A549 (cell line): ENCODE measurements at regions not wholly inside any gene's neighbourhood (a gene's known extent, or its start where the extent isn't known, plus 50 kb on each side); places are given as distances from the start of the nearest gene placed in this dataset.
"Not testable (repeated sequence)": the region's sequence is repeated elsewhere in the genome, so short reads cannot be mapped to it uniquely, and the experiment has no call there.

Experiments
- ATAC-seq, 2 experiments: fragments of 200-7000 bp in 1 of 2; fragments of >200 bp in 1 of 2; cut with Nextera tagmentation in 1 of 2; cut with Tn5 transposase in 1 of 2; 3 replicates each; pipeline versions ENCODE4 v1.8.0 to v1.9.1; 2018 to 2020; ENCODE audit warnings: mild to moderate bottlenecking in 1 of 2, moderate library complexity in 1 of 2
- CTCF ChIA-PET: fragments of 300-600 bp; sonication (Branson Sonifier 250); formaldehyde crosslinking; extraction: SDS; loops from one replicate; lab custom pipeline; 2021; ENCODE audit warnings: antibody characterized with exemption, inconsistent platforms; lab: Yijun Ruan, JAX
- POLR2A ChIA-PET: fragments of 350-600 bp; formaldehyde crosslinking; extraction: SDS; loops from one replicate; lab custom pipeline; 2021; ENCODE audit warnings: antibody characterized with exemption, inconsistent platforms; lab: Yijun Ruan, JAX
- DNase-seq, 2 experiments: peaks; one replicate each; pipeline versions ENCODE4 v3.0.0 to v3.0.0-alpha.2; 2011 to 2016; ENCODE audit warnings: low read depth in 1 of 2, low spot score in 1 of 2
- FAIRE-seq: peaks from 2 replicates; lab custom pipeline; 2011; peaks lifted over from hg19 to GRCh38; lab: Jason Lieb, UNC
- H3K27ac ChIP-seq, 2 experiments: fragments of >200 bp; sonication (Bioruptor Twin); formaldehyde crosslinking; 3 replicates each; pipeline ENCODE4 v1.5.1; 2016 to 2017
- H3K4me1 ChIP-seq: fragments of >200 bp; sonication (Bioruptor Twin); formaldehyde crosslinking; 3 replicates; pipeline ENCODE4 v1.6.1; 2016
- H3K4me2 ChIP-seq: fragments of >200 bp; sonication (Bioruptor Twin); formaldehyde crosslinking; 3 replicates; pipeline ENCODE4 v1.6.1; 2016
- H3K4me3 ChIP-seq: fragments of >200 bp; sonication (Bioruptor Twin); formaldehyde crosslinking; 3 replicates; pipeline ENCODE4 v1.5.1; 2016
- H3K9me3 ChIP-seq: fragments of >200 bp; sonication (Bioruptor Twin); formaldehyde crosslinking; 3 replicates; pipeline ENCODE4 v1.6.1; 2016
- EP300 ChIP-seq, 2 experiments: fragments of >200 bp; sonication (Bioruptor Twin); formaldehyde crosslinking; IDR thresholded peaks; 2 replicates in 1 of 2; 3 replicates in 1 of 2; pipeline ENCODE4 v1.6.1; 2016 to 2017
- HOXB13 ChIP-seq: fragments of 250-450 bp; sonication (Bioruptor Pico); IDR thresholded peaks from 2 replicates; pipeline ENCODE4 v1.5.0; 2020; ENCODE audit warnings: low read depth, mild to moderate bottlenecking, moderate library complexity
- KDM1A ChIP-seq: fragments of 200-600 bp; sonication (generic); IDR thresholded peaks from 2 replicates; pipeline ENCODE4 v1.6.1; 2016; ENCODE audit warnings: low read depth, mild to moderate bottlenecking
- KDM5A ChIP-seq: fragments of 200-600 bp; sonication (generic); IDR thresholded peaks from 2 replicates; pipeline ENCODE4 v1.6.1; 2016; ENCODE audit warnings: antibody characterized with exemption, mild to moderate bottlenecking
- MAFK ChIP-seq: fragments of 450-650 bp; IDR thresholded peaks from 2 replicates; pipeline ENCODE4 v1.6.1; 2014; ENCODE audit not compliant: partially characterized antibody
- MAX ChIP-seq: IDR thresholded peaks from 2 replicates; pipeline ENCODE4 v1.6.1; 2012
- RAD21 ChIP-seq, 2 experiments: fragments of >200 bp in 1 of 2; sonication (Bioruptor Twin) in 1 of 2; formaldehyde crosslinking in 1 of 2; IDR thresholded peaks in 1 of 2; conservative IDR thresholded peaks in 1 of 2; 2 replicates in 1 of 2; 3 replicates in 1 of 2; pipeline ENCODE4 v1.6.1; 2012 to 2018; ENCODE audit warnings: inconsistent platforms in 1 of 2
- SMC3 ChIP-seq: fragments of >200 bp; sonication (Bioruptor Twin); formaldehyde crosslinking; IDR thresholded peaks from 3 replicates; pipeline ENCODE4 v1.6.1; 2018; ENCODE audit warnings: inconsistent platforms
- TP53 ChIP-seq: fragments of 250-450 bp; sonication (Bioruptor Pico); IDR thresholded peaks from 2 replicates; pipeline ENCODE4 v1.5.0; 2021; ENCODE audit warnings: mild to moderate bottlenecking, moderate library complexity
- ZC3H11A ChIP-seq: fragments of 450-650 bp; IDR thresholded peaks from 2 replicates; pipeline ENCODE4 v1.6.1; 2014; ENCODE audit warnings: antibody characterized with exemption, mild to moderate bottlenecking
- ZFP36 ChIP-seq: fragments of 450-650 bp; IDR thresholded peaks from 2 replicates; pipeline ENCODE4 v1.6.1; 2014; ENCODE audit warnings: borderline replicate concordance; ENCODE audit not compliant: partially characterized antibody
- WGBS: methylation state at CpG from one replicate; pipeline ENCODE4 v1.1.6; 2017; ENCODE audit errors: missing lambda C conversion rate; 5-methylcytosine and 5-hydroxymethylcytosine counted together
- TF ChIP-seq, protein P1 (sequence below): fragments of 250-450 bp; sonication (Bioruptor Pico); IDR thresholded peaks from 2 replicates; pipeline ENCODE4 v1.5.0; 2020; ENCODE audit warnings: low read depth, mild to moderate bottlenecking, moderate library complexity
- TF ChIP-seq, protein P2 (sequence below): fragments of 450-650 bp; IDR thresholded peaks from 2 replicates; pipeline ENCODE4 v1.6.1; 2014; ENCODE audit warnings: antibody characterized with exemption
- TF ChIP-seq, protein P3 (sequence below): fragments of >200 bp; sonication (Bioruptor Twin); formaldehyde crosslinking; IDR thresholded peaks from 3 replicates; pipeline ENCODE4 v1.5.1; 2016

- H3K4me3 ChIP-seq, DNase-seq, H3K27ac ChIP-seq, POLR2A ChIA-PET, FAIRE-seq, ATAC-seq, H3K4me1 ChIP-seq, H3K4me2 ChIP-seq, H3K9me3 ChIP-seq: not testable (repeated sequence)
- peak; percentile 9 for TF ChIP-seq MAFK
- CTCF ChIA-PET = interaction anchor here (0.6 to 3.9 kb wide), 28 partner anchors 8 to 376 kb away, joined by 3 to 63 read pairs (median 6); no protein-coding TSS in a partner anchor
- WGBS = 68% methylated on average over 12 of the region's 12 CpGs
Observed at GRCh38 chr11:33986597-33987501, 64.7 kb upstream of the CAPRIN1 start.

DNA sequence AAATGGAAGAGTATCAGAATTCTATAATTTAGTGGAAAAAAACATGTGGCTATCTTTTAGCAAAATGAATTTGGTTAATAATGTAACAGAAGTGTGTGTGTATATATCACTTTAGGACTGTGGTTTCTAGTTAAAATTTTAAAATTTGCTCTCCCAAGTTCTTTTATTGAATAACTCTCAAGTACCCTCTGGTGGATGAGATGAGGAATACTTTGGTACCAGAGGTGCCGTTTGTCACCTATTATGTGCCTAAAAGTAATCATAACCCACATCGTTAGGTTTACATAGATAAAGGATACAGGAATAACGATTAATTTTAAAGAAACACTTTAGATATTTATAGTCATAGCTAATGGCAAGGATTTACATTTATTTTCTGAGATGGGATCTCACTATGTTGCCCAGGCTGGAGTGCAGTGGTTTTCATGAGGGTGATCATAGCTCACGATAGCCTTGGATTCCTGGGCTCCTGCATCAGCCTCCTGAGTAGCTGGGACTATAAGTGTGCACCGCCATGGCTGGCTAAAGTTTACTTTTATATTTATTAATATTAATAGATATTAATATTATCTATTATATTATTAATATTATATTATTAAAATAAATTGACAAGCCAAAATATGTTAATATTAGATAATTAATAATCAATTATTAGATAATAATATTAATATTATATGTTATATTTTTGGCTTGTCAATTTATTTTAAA lies 66.7 kb upstream of the CAPRIN1 start:
- DNase-seq = no peak
- no peak for ATAC-seq
- CTCF ChIA-PET = interaction anchor here (0.7 to 1.3 kb wide), 2 partner anchors 127 to 132 kb away, joined by 3 to 4 read pairs; no protein-coding TSS in a partner anchor
- Histone ChIP-seq H3K9me3 (no peaks in the 10 kb centered on the region), H3K4me1 (no peaks in the 10 kb centered on the region), H3K4me3 (no peak overlapping the region), H3K4me2 (no peak overlapping the region), H3K27ac (no peak overlapping the region)
- 51% methylated on average over 5 of the region's 5 CpGs for whole genome bisulfite sequencing
- FAIRE-seq = no peak
- TF ChIP-seq TP53 (CRISPR knock-in tag) (no peak), EP300 (IDR thresholded peaks at IDR 0.05) (no peak), RAD21 (conservative IDR thresholded peaks at IDR 0.05 in 1 of 2, IDR thresholded peaks at IDR 0.05 in 1 of 2) (peak; percentile 26 to 38; a peak in 3 of 5 replicates), KDM5A (no peak), MAX (no peak), ZFP36 (no peak), SMC3 (peak; percentile 34; the same call in 1 of the 3 replicates), HOXB13 (CRISPR knock-in tag) (no peak), KDM1A (no peak)
- TF ChIP-seq, protein P1, sequence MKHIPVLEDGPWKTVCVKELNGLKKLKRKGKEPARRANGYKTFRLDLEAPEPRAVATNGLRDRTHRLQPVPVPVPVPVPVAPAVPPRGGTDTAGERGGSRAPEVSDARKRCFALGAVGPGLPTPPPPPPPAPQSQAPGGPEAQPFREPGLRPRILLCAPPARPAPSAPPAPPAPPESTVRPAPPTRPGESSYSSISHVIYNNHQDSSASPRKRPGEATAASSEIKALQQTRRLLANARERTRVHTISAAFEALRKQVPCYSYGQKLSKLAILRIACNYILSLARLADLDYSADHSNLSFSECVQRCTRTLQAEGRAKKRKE (CRISPR knock-in tag) = no peak
- TF ChIP-seq, protein P2, sequence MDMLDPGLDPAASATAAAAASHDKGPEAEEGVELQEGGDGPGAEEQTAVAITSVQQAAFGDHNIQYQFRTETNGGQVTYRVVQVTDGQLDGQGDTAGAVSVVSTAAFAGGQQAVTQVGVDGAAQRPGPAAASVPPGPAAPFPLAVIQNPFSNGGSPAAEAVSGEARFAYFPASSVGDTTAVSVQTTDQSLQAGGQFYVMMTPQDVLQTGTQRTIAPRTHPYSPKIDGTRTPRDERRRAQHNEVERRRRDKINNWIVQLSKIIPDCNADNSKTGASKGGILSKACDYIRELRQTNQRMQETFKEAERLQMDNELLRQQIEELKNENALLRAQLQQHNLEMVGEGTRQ = no peak
- TF ChIP-seq, protein P3, sequence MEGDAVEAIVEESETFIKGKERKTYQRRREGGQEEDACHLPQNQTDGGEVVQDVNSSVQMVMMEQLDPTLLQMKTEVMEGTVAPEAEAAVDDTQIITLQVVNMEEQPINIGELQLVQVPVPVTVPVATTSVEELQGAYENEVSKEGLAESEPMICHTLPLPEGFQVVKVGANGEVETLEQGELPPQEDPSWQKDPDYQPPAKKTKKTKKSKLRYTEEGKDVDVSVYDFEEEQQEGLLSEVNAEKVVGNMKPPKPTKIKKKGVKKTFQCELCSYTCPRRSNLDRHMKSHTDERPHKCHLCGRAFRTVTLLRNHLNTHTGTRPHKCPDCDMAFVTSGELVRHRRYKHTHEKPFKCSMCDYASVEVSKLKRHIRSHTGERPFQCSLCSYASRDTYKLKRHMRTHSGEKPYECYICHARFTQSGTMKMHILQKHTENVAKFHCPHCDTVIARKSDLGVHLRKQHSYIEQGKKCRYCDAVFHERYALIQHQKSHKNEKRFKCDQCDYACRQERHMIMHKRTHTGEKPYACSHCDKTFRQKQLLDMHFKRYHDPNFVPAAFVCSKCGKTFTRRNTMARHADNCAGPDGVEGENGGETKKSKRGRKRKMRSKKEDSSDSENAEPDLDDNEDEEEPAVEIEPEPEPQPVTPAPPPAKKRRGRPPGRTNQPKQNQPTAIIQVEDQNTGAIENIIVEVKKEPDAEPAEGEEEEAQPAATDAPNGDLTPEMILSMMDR = peak; percentile 39; the same call in 2 of the 3 replicates
- POLR2A ChIA-PET = no interaction called here

GRCh38 chr11:33982661-33983060 lies 68.9 kb upstream of the CAPRIN1 start:
- ATAC-seq (no peak), DNase-seq (no peak), FAIRE-seq (no peak)
- H3K4me2 ChIP-seq = no peak overlapping the region
- no peak overlapping the region for H3K4me3 ChIP-seq
- TF ChIP-seq ZC3H11A = no peak
- no peaks in the 10 kb centered on the region for H3K9me3 ChIP-seq
- H3K4me1 ChIP-seq = no peaks in the 10 kb centered on the region
- ChIA-PET POLR2A (no interaction called here), CTCF (interaction anchor here (0.5 to 15.6 kb wide), 3 partner anchors 12 to 267 kb away, joined by 5 to 245 read pairs (median 44); no protein-coding TSS in a partner anchor)
- H3K27ac ChIP-seq = no peak overlapping the region
